BJ (cell line): ENCODE measurements at regions not wholly inside any gene's neighbourhood (a gene's known extent, or its start where the extent isn't known, plus 50 kb on each side); places are given as distances from the start of the nearest gene placed in this dataset.
"Not testable (repeated sequence)": the region's sequence is repeated elsewhere in the genome, so short reads cannot be mapped to it uniquely, and the experiment has no call there.

Source experiments
- CTCF ChIA-PET: fragments of 350-600 bp; formaldehyde crosslinking; extraction: SDS; loops from one replicate; lab custom pipeline; 2021; ENCODE audit warnings: antibody characterized with exemption, inconsistent platforms; lab: Yijun Ruan, JAX
- POLR2A ChIA-PET: fragments of 300-600 bp; sonication (Branson Sonifier 250); formaldehyde crosslinking; extraction: SDS; loops from one replicate; lab custom pipeline; 2021; ENCODE audit warnings: antibody characterized with exemption; lab: Charles Lee
- DNase-seq: peaks from one replicate; pipeline ENCODE4 v3.0.0-alpha.2; 2011; ENCODE audit warnings: low read depth
- H3K27me3 ChIP-seq: 2 replicates; pipeline ENCODE4 v1.6.0; 2011; ENCODE audit warnings: low read length; ENCODE audit not compliant: control insufficient read depth, insufficient read depth
- H3K36me3 ChIP-seq: 2 replicates; pipeline ENCODE4 v1.5.1; 2011; ENCODE audit warnings: low read length; ENCODE audit not compliant: control insufficient read depth, insufficient read depth
- H3K4me3 ChIP-seq: 2 replicates; pipeline ENCODE4 v1.5.1; 2011; ENCODE audit warnings: low read depth, mild to moderate bottlenecking, control low read depth, low read length
- CTCF ChIP-seq: IDR thresholded peaks from 2 replicates; pipeline ENCODE4 v1.5.1; 2011; ENCODE audit warnings: low read depth, mild to moderate bottlenecking, control low read depth, inconsistent platforms, low read length, moderate library complexity; ENCODE audit not compliant: insufficient read depth

GRCh38 chr7:106740806-106741205 is 79.8 kb upstream of the CCDC71L start:
- Histone ChIP-seq H3K4me3 (no peak overlapping the region), H3K27me3 (no peaks in the 10 kb centered on the region), H3K36me3 (no peaks in the 10 kb centered on the region)
- POLR2A ChIA-PET, result no interaction called here
- CTCF ChIA-PET, result interaction anchor here (1.1 to 2.7 kb wide), 4 partner anchors 17 to 564 kb away, joined by 4 to 9 read pairs (median 4); no protein-coding TSS in a partner anchor
- no peak for DNase-seq
- no peak for TF ChIP-seq CTCF

GRCh38 chr7:106744563-106745091 is 83.7 kb upstream of the CCDC71L start:
- ChIA-PET POLR2A (no interaction called here), CTCF (interaction anchor here (0.8 to 2.1 kb wide), 3 partner anchors 8 to 568 kb away, joined by 3 to 5 read pairs (median 5); no protein-coding TSS in a partner anchor)
- H3K4me3 ChIP-seq, result no peak overlapping the region
- no peak for TF ChIP-seq CTCF
- no peaks in the 10 kb centered on the region for H3K36me3 ChIP-seq
- no peak for DNase-seq
- H3K27me3 ChIP-seq, result no peaks in the 10 kb centered on the region

DNA sequence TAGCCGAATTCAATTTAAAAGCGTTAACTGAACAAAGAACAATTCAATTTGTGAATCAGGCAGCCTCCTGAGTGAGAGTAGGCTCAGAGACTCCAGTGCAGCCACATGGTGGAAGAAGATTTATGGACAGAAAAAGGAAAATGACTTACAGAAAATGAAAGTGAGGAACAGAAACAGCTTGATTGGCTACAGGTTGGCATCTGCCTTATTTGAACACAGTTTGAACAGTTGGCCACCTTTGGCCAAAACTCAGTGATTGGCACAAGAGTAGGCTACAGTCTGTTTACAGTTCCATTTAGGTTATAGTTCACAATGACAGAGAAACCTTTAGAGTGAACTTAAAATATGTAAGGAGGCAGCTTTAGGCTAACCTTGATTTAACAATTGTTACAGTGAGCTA is 86.3 kb upstream of the CCDC71L start:
- POLR2A ChIA-PET, DNase-seq, H3K36me3 ChIP-seq, H3K27me3 ChIP-seq, H3K4me3 ChIP-seq: not testable (repeated sequence)
- CTCF ChIA-PET, result interaction anchor here (0.8 to 1.4 kb wide), 2 partner anchors 10 to 19 kb away, joined by 3 to 6 read pairs; no protein-coding TSS in a partner anchor

DNA sequence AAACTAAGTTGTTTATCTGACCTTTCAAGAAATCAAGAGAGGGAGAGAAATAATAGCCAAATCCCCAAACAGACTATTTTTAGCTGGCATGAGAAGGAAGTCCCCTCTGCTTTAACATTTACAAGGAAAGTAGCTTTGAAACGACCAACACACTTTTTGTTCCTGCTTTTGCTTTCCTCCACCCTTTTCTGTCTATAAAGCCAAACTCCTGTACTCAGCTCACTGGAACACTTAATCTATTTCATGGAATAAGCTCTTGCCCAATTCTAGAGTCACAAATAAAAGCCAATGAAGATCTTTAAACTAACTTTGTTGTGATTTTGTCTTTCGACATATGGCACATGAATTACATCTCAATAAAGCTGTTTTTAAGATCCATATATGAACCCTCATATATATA is 86.8 kb upstream of the CCDC71L start:
- Histone ChIP-seq H3K36me3 (no peaks in the 10 kb centered on the region), H3K27me3 (no peaks in the 10 kb centered on the region), H3K4me3 (no peak overlapping the region)
- DNase-seq, result no peak
- CTCF ChIA-PET, result interaction anchor here (0.8 to 1.4 kb wide), 3 partner anchors 10 to 19 kb away, joined by 3 to 6 read pairs (median 3); no protein-coding TSS in a partner anchor
- POLR2A ChIA-PET, result no interaction called here
- no peak for TF ChIP-seq CTCF

- no peak for TF ChIP-seq CTCF
- Histone ChIP-seq H3K36me3 (no peaks in the 10 kb centered on the region), H3K4me3 (no peak overlapping the region), H3K27me3 (no peaks in the 10 kb centered on the region)
- ChIA-PET CTCF (no interaction called here), POLR2A (no interaction called here)
- DNase-seq, result no peak
These were observed 88.2 kb upstream of the CCDC71L start for GRCh38 chr7:106749165-106749564.

GRCh38 chr7:106750773-106751172 is 89.8 kb upstream of the CCDC71L start:
- ChIA-PET CTCF (interaction anchor here (1.6 kb wide), 1 partner anchor 14 kb away, joined by 7 read pairs; no protein-coding TSS in a partner anchor), POLR2A (no interaction called here)
- DNase-seq, result no peak

More at GRCh38 chr7:106750773-106751172, 89.8 kb upstream of the CCDC71L start:
- Histone ChIP-seq H3K27me3 (no peaks in the 10 kb centered on the region), H3K36me3 (no peaks in the 10 kb centered on the region), H3K4me3 (no peak overlapping the region)
- TF ChIP-seq CTCF, result no peak
